Stimulated activated memory B cell treated with anti-CD40 and anti-IgM and Interleukin-4, amounts not matched to agents 10 μg/mL and 1 μg/mL and 100 μg/mL, for 72 hours (primary cell): ENCODE measurements at regions not wholly inside any gene's neighbourhood (a gene's known extent, or its start where the extent isn't known, plus 50 kb on each side); places are given as distances from the start of the nearest gene placed in this dataset.

Experiments used
- ATAC-seq: fragments of 150-1000 bp; cut with Tn5 transposase; 2 replicates; pipeline ENCODE4 v1.10.0; 2021
- H3K27ac Mint-ChIP-seq: one replicate; pipeline ENCODE4 v1.8.0; 2022; ENCODE audit warnings: mild to moderate bottlenecking, mixed read lengths
- H3K27me3 Mint-ChIP-seq: one replicate; pipeline ENCODE4 v1.8.0; 2022; ENCODE audit warnings: mixed read lengths
- H3K36me3 Mint-ChIP-seq: one replicate; pipeline ENCODE4 v1.8.0; 2022; ENCODE audit warnings: mixed read lengths
- H3K4me1 Mint-ChIP-seq: one replicate; pipeline ENCODE4 v1.8.0; 2022; ENCODE audit warnings: mixed read lengths
- H3K4me3 Mint-ChIP-seq: one replicate; pipeline ENCODE4 v1.8.0; 2022; ENCODE audit warnings: mild to moderate bottlenecking, moderate library complexity, mixed read lengths
- H3K9me3 Mint-ChIP-seq: one replicate; pipeline ENCODE4 v1.8.0; 2022; ENCODE audit warnings: mixed read lengths

GRCh38 chr7:35416568-35416967, 162.7 kb upstream of the TBX20 start:
- H3K36me3 Mint-ChIP-seq = no peaks in the 10 kb centered on the region
- H3K4me3 Mint-ChIP-seq = no peak overlapping the region
- no peaks in the 10 kb centered on the region for H3K27me3 Mint-ChIP-seq
- no peak for ATAC-seq
- no peaks in the 10 kb centered on the region for H3K9me3 Mint-ChIP-seq
- H3K4me1 Mint-ChIP-seq = no peaks in the 10 kb centered on the region
- H3K27ac Mint-ChIP-seq = no peak overlapping the region

- no peaks in the 10 kb centered on the region for H3K36me3 Mint-ChIP-seq
Observed at GRCh38 chr7:35415411-35415822, 161.5 kb upstream of the TBX20 start.

GRCh38 chr7:35411331-35411730, 157.4 kb upstream of the TBX20 start:
- H3K27ac Mint-ChIP-seq = no peak overlapping the region
- no peak for ATAC-seq
- no peaks in the 10 kb centered on the region for H3K36me3 Mint-ChIP-seq
- H3K9me3 Mint-ChIP-seq = no peaks in the 10 kb centered on the region
- H3K4me1 Mint-ChIP-seq = no peaks in the 10 kb centered on the region
- no peaks in the 10 kb centered on the region for H3K27me3 Mint-ChIP-seq
- no peak overlapping the region for H3K4me3 Mint-ChIP-seq

More at GRCh38 chr7:35415411-35415822, 161.5 kb upstream of the TBX20 start:
- Mint-ChIP-seq H3K9me3 (no peaks in the 10 kb centered on the region), H3K4me3 (no peak overlapping the region), H3K4me1 (no peaks in the 10 kb centered on the region), H3K27ac (no peak overlapping the region), H3K27me3 (no peaks in the 10 kb centered on the region)
- no peak for ATAC-seq

- Mint-ChIP-seq H3K27me3 (no peaks in the 10 kb centered on the region), H3K27ac (no peak overlapping the region), H3K4me3 (no peak overlapping the region), H3K4me1 (no peaks in the 10 kb centered on the region), H3K36me3 (no peaks in the 10 kb centered on the region), H3K9me3 (no peaks in the 10 kb centered on the region)
- no peak for ATAC-seq
Observed at GRCh38 chr7:35405461-35405860, 151.6 kb upstream of the TBX20 start.

- no peak overlapping the region for H3K4me3 Mint-ChIP-seq
- no peaks in the 10 kb centered on the region for H3K9me3 Mint-ChIP-seq
- ATAC-seq = no peak
- H3K36me3 Mint-ChIP-seq = no peaks in the 10 kb centered on the region
- no peak overlapping the region for H3K27ac Mint-ChIP-seq
- no peaks in the 10 kb centered on the region for H3K4me1 Mint-ChIP-seq
- peaks cover 14% of the 10 kb centered on the region for H3K27me3 Mint-ChIP-seq
Observed at GRCh38 chr7:35401217-35401879, 147.4 kb upstream of the TBX20 start.

- Mint-ChIP-seq H3K27me3 (peaks cover 14% of the 10 kb centered on the region), H3K27ac (no peak overlapping the region), H3K36me3 (no peaks in the 10 kb centered on the region), H3K4me3 (no peak overlapping the region), H3K4me1 (no peaks in the 10 kb centered on the region), H3K9me3 (no peaks in the 10 kb centered on the region)
- no peak for ATAC-seq
Observed at GRCh38 chr7:35399840-35400239, 145.9 kb upstream of the TBX20 start.

- Mint-ChIP-seq H3K27me3 (peaks cover 14% of the 10 kb centered on the region), H3K4me3 (no peak overlapping the region), H3K36me3 (no peaks in the 10 kb centered on the region), H3K4me1 (no peaks in the 10 kb centered on the region), H3K9me3 (no peaks in the 10 kb centered on the region), H3K27ac (no peak overlapping the region)
- ATAC-seq = no peak
Observed at GRCh38 chr7:35399216-35399615, 145.3 kb upstream of the TBX20 start.

- no peaks in the 10 kb centered on the region for H3K4me1 Mint-ChIP-seq
- peaks cover 14% of the 10 kb centered on the region for H3K27me3 Mint-ChIP-seq
- H3K9me3 Mint-ChIP-seq = no peaks in the 10 kb centered on the region
- no peak overlapping the region for H3K4me3 Mint-ChIP-seq
- ATAC-seq = no peak
- no peaks in the 10 kb centered on the region for H3K36me3 Mint-ChIP-seq
- H3K27ac Mint-ChIP-seq = no peak overlapping the region
Observed at GRCh38 chr7:35398518-35398917, 144.6 kb upstream of the TBX20 start.

GRCh38 chr7:35390146-35390545, 136.2 kb upstream of the TBX20 start:
- Mint-ChIP-seq H3K27me3 (peaks cover 15% of the 10 kb centered on the region), H3K27ac (no peak overlapping the region), H3K9me3 (no peaks in the 10 kb centered on the region), H3K4me3 (no peak overlapping the region), H3K36me3 (no peaks in the 10 kb centered on the region), H3K4me1 (no peaks in the 10 kb centered on the region)
- ATAC-seq = no peak

- Mint-ChIP-seq H3K9me3 (no peaks in the 10 kb centered on the region), H3K27ac (no peak overlapping the region), H3K36me3 (no peaks in the 10 kb centered on the region), H3K4me1 (no peaks in the 10 kb centered on the region), H3K27me3 (peaks cover 15% of the 10 kb centered on the region), H3K4me3 (no peak overlapping the region)
- no peak for ATAC-seq
Observed at GRCh38 chr7:35389636-35390035, 135.7 kb upstream of the TBX20 start.

GRCh38 chr7:35386816-35387706, 133.2 kb upstream of the TBX20 start:
- Mint-ChIP-seq H3K27ac (no peak overlapping the region), H3K4me1 (peaks cover 10% of the 10 kb centered on the region), H3K36me3 (no peaks in the 10 kb centered on the region), H3K27me3 (peaks cover 15% of the 10 kb centered on the region), H3K9me3 (no peaks in the 10 kb centered on the region), H3K4me3 (no peak overlapping the region)
- no peak for ATAC-seq

- Mint-ChIP-seq H3K27ac (no peak overlapping the region), H3K9me3 (no peaks in the 10 kb centered on the region), H3K4me3 (no peak overlapping the region), H3K4me1 (peaks cover 10% of the 10 kb centered on the region), H3K36me3 (no peaks in the 10 kb centered on the region), H3K27me3 (peaks cover 15% of the 10 kb centered on the region)
- ATAC-seq = no peak
Observed at GRCh38 chr7:35386082-35386815, 132.3 kb upstream of the TBX20 start.

GRCh38 chr7:35384761-35385700, 131.1 kb upstream of the TBX20 start:
- H3K4me1 Mint-ChIP-seq = peaks cover 10% of the 10 kb centered on the region
- no peaks in the 10 kb centered on the region for H3K9me3 Mint-ChIP-seq
- H3K4me3 Mint-ChIP-seq = no peak overlapping the region
- ATAC-seq = no peak
- H3K27ac Mint-ChIP-seq = no peak overlapping the region
- peaks cover 4% of the 10 kb centered on the region for H3K27me3 Mint-ChIP-seq
- no peaks in the 10 kb centered on the region for H3K36me3 Mint-ChIP-seq

GRCh38 chr7:35380739-35381224, 126.9 kb upstream of the TBX20 start:
- peaks cover 14% of the 10 kb centered on the region for H3K27me3 Mint-ChIP-seq
- H3K27ac Mint-ChIP-seq = no peak overlapping the region
- ATAC-seq = no peak

More at GRCh38 chr7:35380739-35381224, 126.9 kb upstream of the TBX20 start:
- Mint-ChIP-seq H3K36me3 (no peaks in the 10 kb centered on the region), H3K4me3 (no peak overlapping the region), H3K9me3 (no peaks in the 10 kb centered on the region), H3K4me1 (peaks cover 10% of the 10 kb centered on the region)
